Breast epithelium (tissue), 4 donors: ENCODE measurements at regions not wholly inside any gene's neighbourhood (a gene's known extent, or its start where the extent isn't known, plus 50 kb on each side); places are given as distances from the start of the nearest gene placed in this dataset.

Experiments
- DNase-seq, 2 donors: peaks; one replicate each; pipeline ENCODE4 v3.0.0-alpha.2; 2019; ENCODE audit warnings: low spot score in 2 of 2
- H3K27ac ChIP-seq, 2 donors: fragments of 200-600 bp; sonication (generic) in 1 of 2; one replicate each; pipeline ENCODE4 v1.5.1; 2016 to 2019; ENCODE audit warnings: mild to moderate bottlenecking in 1 of 2
- H3K27me3 ChIP-seq, 2 donors: fragments of 200-600 bp; sonication (generic) in 1 of 2; one replicate each; pipeline versions ENCODE4 v1.5.1 to v1.6.0; 2017 to 2019; ENCODE audit warnings: control low read depth in 1 of 2, mild to moderate bottlenecking in 1 of 2
- H3K36me3 ChIP-seq: fragments of 200-600 bp; one replicate; pipeline ENCODE4 v1.5.1; 2019
- H3K4me1 ChIP-seq, 2 donors: fragments of 200-600 bp; sonication (generic); one replicate each; pipeline ENCODE4 v1.5.1; 2016 to 2019; ENCODE audit warnings: control low read depth in 1 of 2
- H3K4me3 ChIP-seq, 3 donors: fragments of 200-600 bp; sonication (generic); 1 replicate in 2 of 3; 2 replicates in 1 of 3; pipeline ENCODE4 v1.5.1; 2016 to 2019; ENCODE audit warnings: mild to moderate bottlenecking in 3 of 3, moderate library complexity in 2 of 3
- H3K9me3 ChIP-seq, 2 donors: fragments of 200-600 bp; sonication (generic) in 1 of 2; one replicate each; pipeline ENCODE4 v1.5.1; 2016 to 2019; ENCODE audit warnings: control low read depth in 1 of 2
- POLR2A ChIP-seq: fragments of 450-650 bp; IDR thresholded peaks from one replicate; pipeline ENCODE4 v1.6.1; 2016; ENCODE audit warnings: antibody characterized with exemption, mild to moderate bottlenecking, moderate library complexity
- POLR2AphosphoS5 ChIP-seq, 3 donors: sonication (generic); formaldehyde crosslinking; IDR thresholded peaks; one replicate each; pipeline ENCODE4 v1.6.1; 2017; ENCODE audit warnings: antibody characterized with exemption in 3 of 3
- intact Hi-C: fragments of 100-400 bp; cut with DNase I; formaldehyde crosslinking; loops from one replicate; pipeline ENCODE4 v1.15.1; 2023; ENCODE audit warnings: low total_unique reads
- TF ChIP-seq, protein P1 (sequence below), 3 donors: fragments of 450-650 bp; IDR thresholded peaks; one replicate each; pipeline ENCODE4 v1.5.1; 2016 to 2017; ENCODE audit warnings: antibody characterized with exemption in 3 of 3, mild to moderate bottlenecking in 3 of 3, moderate library complexity in 3 of 3

DNA sequence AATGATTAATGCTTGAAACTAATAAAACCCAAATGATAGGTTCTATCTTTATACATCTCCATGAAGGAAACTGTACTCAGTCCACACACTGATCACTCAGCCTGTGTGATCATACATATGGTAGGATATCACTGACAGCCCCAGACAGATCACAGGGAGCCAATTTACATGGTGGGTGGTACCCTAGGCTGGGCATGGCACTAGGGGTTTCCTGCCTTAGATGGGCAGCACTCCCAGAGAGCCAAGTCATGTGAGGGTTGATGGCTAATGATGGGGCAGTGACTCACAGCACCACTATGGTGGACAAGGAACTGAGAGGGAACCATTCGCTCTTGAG is 89.6 kb upstream of the PTPRR start:
- DNase-seq, result no peak
- TF ChIP-seq POLR2A (no peak), POLR2AphosphoS5 (IDR thresholded peaks at IDR 0.05) (no peak)
- TF ChIP-seq, protein P1, sequence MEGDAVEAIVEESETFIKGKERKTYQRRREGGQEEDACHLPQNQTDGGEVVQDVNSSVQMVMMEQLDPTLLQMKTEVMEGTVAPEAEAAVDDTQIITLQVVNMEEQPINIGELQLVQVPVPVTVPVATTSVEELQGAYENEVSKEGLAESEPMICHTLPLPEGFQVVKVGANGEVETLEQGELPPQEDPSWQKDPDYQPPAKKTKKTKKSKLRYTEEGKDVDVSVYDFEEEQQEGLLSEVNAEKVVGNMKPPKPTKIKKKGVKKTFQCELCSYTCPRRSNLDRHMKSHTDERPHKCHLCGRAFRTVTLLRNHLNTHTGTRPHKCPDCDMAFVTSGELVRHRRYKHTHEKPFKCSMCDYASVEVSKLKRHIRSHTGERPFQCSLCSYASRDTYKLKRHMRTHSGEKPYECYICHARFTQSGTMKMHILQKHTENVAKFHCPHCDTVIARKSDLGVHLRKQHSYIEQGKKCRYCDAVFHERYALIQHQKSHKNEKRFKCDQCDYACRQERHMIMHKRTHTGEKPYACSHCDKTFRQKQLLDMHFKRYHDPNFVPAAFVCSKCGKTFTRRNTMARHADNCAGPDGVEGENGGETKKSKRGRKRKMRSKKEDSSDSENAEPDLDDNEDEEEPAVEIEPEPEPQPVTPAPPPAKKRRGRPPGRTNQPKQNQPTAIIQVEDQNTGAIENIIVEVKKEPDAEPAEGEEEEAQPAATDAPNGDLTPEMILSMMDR (IDR thresholded peaks at IDR 0.05), result no peak
- intact Hi-C loops, result loop anchor here (10.0 kb wide), 1 partner anchor 275 kb away; no protein-coding TSS in a partner anchor
- no peaks in the 10 kb centered on the region for H3K9me3 ChIP-seq
- no peak overlapping the region for H3K27ac ChIP-seq
- H3K27me3 ChIP-seq, result no peaks in the 10 kb centered on the region
- no peaks in the 10 kb centered on the region for H3K36me3 ChIP-seq
- no peak overlapping the region for H3K4me3 ChIP-seq
- no peaks in the 10 kb centered on the region for H3K4me1 ChIP-seq

DNA sequence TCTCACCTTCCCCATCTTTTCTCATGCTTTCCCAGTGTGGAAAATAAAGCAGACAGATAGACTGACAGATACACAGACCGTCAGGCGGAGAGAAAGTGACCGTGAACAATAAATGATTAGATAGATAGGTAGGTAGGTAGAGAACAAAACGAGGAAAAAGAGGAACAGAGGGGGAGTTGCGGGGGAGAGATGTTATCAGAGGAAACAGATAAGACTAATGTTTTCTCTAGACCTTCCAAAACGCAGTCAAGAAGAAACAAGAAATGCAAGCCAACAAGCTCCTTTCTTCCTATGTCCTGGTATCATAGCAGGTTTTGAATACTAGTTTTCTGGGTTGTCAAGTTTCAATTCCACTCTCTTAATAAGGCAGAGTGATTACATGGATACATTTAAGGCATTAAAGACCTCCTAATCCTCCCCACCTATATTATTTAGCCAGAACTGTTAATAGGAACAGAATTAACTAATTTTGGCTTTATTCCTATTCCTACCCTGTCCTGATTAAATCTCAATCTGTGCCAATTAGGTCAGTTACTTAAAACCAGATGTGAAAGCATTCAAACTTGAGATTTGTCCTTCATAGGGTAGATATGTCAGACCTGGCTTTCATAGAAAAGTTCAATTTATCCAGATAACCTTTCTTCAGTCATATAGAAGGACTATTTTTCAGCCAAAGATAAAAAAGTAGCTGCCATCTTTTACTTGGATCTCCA is 89.0 kb upstream of the PTPRR start:
- Histone ChIP-seq H3K27ac (no peak overlapping the region), H3K36me3 (no peaks in the 10 kb centered on the region), H3K4me3 (no peak overlapping the region), H3K9me3 (no peaks in the 10 kb centered on the region), H3K4me1 (no peaks in the 10 kb centered on the region), H3K27me3 (no peaks in the 10 kb centered on the region)
- DNase-seq, result no peak
- intact Hi-C loops, result loop anchor here (10.0 kb wide), 1 partner anchor 275 kb away; no protein-coding TSS in a partner anchor
- TF ChIP-seq POLR2A (no peak), POLR2AphosphoS5 (IDR thresholded peaks at IDR 0.05) (no peak)
- TF ChIP-seq, protein P1 (IDR thresholded peaks at IDR 0.05), result no peak

DNA sequence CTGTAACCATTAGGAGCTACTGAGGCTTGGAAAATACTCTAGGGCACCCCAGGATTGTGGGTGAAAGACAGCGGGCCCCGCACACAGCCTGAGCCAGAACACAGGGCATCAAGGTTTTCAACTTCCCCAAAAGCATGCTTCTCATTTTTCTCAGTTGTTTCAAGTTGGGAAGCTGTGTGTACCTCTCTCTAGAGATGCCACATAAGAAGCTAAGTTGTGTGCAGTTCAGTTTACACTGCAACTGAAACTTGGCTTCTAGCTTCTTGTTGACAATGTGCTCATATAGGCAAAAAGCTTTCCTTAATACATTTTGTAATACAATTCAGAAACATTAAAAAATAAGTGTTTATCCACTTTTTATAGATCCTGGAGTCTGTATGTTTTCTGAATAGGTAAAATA is 88.1 kb upstream of the PTPRR start:
- Histone ChIP-seq H3K4me1 (no peaks in the 10 kb centered on the region), H3K36me3 (no peaks in the 10 kb centered on the region), H3K27me3 (no peaks in the 10 kb centered on the region), H3K27ac (peak overlapping the region; percentile 18 to 58), H3K9me3 (no peaks in the 10 kb centered on the region), H3K4me3 (no peak overlapping the region)
- intact Hi-C loops, result no loop called here
- TF ChIP-seq POLR2AphosphoS5 (IDR thresholded peaks at IDR 0.05) (no peak), POLR2A (no peak)
- TF ChIP-seq, protein P1 (IDR thresholded peaks at IDR 0.05), result no peak
- DNase-seq, result no peak

DNA sequence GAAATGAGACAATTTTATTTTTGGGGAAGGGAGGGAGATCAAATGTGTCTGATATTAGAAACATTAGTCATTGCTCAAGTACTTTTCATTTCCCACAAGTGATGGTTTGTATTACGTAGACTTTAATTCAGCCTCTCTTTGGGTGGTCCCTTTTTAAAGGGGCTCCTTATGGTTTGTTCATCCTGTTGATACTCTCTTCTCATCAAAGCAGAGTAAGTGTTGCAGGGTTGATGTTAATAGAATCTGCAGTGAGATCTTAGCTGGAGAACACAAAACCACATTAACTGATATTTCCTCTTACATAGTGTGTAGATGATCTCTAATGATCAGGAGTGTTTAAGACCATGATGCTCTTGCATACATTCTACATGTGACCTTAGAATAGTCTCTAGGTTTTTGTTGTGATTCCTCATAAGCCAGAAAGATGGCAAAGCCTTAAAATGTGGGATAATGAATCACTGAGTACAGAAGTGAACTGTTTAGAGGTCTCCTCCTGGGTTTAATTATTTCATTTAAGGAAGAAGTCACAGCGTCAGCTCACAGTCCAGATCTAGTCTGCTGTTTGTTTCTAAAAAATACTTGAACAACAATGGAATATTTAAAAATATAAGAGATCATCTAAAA is 87.4 kb upstream of the PTPRR start:
- no peak for DNase-seq
- Histone ChIP-seq H3K27me3 (no peaks in the 10 kb centered on the region), H3K4me3 (no peak overlapping the region), H3K9me3 (no peaks in the 10 kb centered on the region), H3K36me3 (no peaks in the 10 kb centered on the region), H3K27ac (peak overlapping the region; percentile 18 to 58), H3K4me1 (no peaks in the 10 kb centered on the region)
- intact Hi-C loops, result no loop called here
- TF ChIP-seq POLR2AphosphoS5 (IDR thresholded peaks at IDR 0.05) (no peak), POLR2A (no peak)
- TF ChIP-seq, protein P1 (IDR thresholded peaks at IDR 0.05), result no peak

DNA sequence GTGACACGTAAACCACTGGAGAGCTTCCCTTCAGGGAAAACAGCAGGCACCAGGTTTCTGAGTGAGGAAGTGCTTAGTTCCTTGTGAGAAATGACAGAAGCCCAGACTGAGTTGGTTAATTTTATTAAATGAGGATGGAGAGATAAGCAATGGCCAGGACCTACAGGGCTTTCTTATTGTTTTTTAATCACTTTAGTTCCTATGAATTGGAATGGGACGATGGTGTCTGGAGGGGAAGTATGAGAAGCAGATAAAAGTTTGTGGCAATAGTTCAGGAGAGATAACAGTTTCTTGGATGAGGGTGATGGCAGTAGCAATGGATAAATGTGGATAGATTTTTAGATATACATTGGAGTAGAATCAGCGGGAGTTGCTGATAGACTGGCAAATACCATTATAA is 86.5 kb upstream of the PTPRR start:
- Histone ChIP-seq H3K4me3 (no peak overlapping the region), H3K4me1 (no peaks in the 10 kb centered on the region), H3K27me3 (no peaks in the 10 kb centered on the region), H3K27ac (no peak overlapping the region), H3K36me3 (no peaks in the 10 kb centered on the region), H3K9me3 (no peaks in the 10 kb centered on the region)
- TF ChIP-seq, protein P1 (IDR thresholded peaks at IDR 0.05), result no peak
- TF ChIP-seq POLR2A (no peak), POLR2AphosphoS5 (IDR thresholded peaks at IDR 0.05) (no peak)
- intact Hi-C loops, result no loop called here
- DNase-seq, result no peak
